ENCODE measurements at regions not wholly inside any gene's neighbourhood (a gene's known extent, or its start where the extent isn't known, plus 50 kb on each side); places are given as distances from the start of the nearest gene placed in this dataset.

- no peaks in the 10 kb centered on the region for H3K4me1 ChIP-seq (ENCODE audit: insufficient read depth, low read length)
These were observed 691.3 kb downstream of the ZPLD1 start for GRCh38 chr3:103126115-103126514.

DNA sequence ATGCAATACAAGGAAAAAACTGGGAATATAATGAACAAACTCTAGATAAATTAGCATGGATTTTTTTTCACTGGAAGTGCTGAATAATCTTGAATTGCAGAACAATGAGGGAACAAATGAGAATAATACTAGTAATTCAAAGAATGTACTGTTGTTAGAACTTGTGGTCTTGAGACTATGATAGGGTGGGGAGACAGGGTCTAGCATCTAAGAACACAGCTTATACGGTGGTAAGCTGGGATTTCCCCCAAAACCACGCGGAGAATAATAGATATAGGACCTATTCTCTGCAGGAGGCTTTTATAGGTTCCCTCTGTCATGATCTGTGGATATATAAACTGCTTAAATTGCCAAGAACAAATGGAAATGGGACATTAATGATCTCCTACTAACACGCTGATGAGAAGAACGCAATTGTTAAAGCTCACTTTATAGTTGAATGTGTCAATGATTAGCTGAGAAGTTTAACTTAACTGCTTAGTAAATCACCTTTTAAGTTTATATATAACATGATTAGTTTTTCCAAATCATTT, 692.3 kb downstream of the ZPLD1 start:
- H3K4me2 ChIP-seq (ENCODE audit: insufficient read depth, low read length) = no peak overlapping the region
- DNase-seq (ENCODE audit: insufficient read length, low spot score, missing footprints) = no peak

More at GRCh38 chr3:103126115-103126514, 691.3 kb downstream of the ZPLD1 start:
- no peak overlapping the region for H3K4me3 ChIP-seq (ENCODE audit: insufficient read depth, low read length)
- no peaks in the 10 kb centered on the region for H3K36me3 ChIP-seq (ENCODE audit: insufficient read depth, low read length)
- H4K20me1 ChIP-seq (ENCODE audit: insufficient read depth, low read length) = no peaks in the 10 kb centered on the region
- TF ChIP-seq, protein P1, sequence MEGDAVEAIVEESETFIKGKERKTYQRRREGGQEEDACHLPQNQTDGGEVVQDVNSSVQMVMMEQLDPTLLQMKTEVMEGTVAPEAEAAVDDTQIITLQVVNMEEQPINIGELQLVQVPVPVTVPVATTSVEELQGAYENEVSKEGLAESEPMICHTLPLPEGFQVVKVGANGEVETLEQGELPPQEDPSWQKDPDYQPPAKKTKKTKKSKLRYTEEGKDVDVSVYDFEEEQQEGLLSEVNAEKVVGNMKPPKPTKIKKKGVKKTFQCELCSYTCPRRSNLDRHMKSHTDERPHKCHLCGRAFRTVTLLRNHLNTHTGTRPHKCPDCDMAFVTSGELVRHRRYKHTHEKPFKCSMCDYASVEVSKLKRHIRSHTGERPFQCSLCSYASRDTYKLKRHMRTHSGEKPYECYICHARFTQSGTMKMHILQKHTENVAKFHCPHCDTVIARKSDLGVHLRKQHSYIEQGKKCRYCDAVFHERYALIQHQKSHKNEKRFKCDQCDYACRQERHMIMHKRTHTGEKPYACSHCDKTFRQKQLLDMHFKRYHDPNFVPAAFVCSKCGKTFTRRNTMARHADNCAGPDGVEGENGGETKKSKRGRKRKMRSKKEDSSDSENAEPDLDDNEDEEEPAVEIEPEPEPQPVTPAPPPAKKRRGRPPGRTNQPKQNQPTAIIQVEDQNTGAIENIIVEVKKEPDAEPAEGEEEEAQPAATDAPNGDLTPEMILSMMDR (IDR thresholded peaks at IDR 0.05; ENCODE audit: extremely low read depth, low read depth, low read length) = no peak
- H3K79me2 ChIP-seq (ENCODE audit: insufficient read depth, low read length) = no peaks in the 10 kb centered on the region
- no peak overlapping the region for H2AFZ ChIP-seq (ENCODE audit: low read length)
- H3K27ac ChIP-seq (ENCODE audit: low read depth, low read length) = no peak overlapping the region
- no peak for DNase-seq (ENCODE audit: insufficient read length, low spot score, missing footprints)
- H3K9me3 ChIP-seq (ENCODE audit: low read depth, low read length) = no peaks in the 10 kb centered on the region
- no peaks in the 10 kb centered on the region for H3K27me3 ChIP-seq (ENCODE audit: insufficient read depth, low read length)
- no peak overlapping the region for H3K4me2 ChIP-seq (ENCODE audit: insufficient read depth, low read length)

DNA sequence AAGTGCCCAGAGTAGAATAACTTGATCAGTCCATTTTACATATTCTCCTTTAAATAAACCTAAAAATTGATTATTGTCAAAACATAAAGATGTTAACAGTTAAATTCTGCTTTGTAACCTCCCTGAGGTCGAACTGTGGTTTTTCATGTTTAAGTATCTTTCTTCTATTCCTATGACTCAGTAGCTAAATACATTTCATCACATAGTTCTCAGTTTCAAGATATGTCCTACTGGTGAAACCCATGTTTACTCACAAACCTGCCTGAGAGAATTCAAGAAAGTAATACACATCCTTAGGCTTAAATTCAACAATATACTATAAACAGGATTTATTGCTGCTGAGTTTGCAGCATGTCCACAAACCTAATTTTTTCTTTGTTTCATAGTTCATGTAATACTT, 692.9 kb downstream of the ZPLD1 start:
- no peaks in the 10 kb centered on the region for H4K20me1 ChIP-seq (ENCODE audit: insufficient read depth, low read length)
- H3K4me2 ChIP-seq (ENCODE audit: insufficient read depth, low read length) = no peak overlapping the region
- no peak overlapping the region for H3K27ac ChIP-seq (ENCODE audit: low read depth, low read length)
- DNase-seq (ENCODE audit: insufficient read length, low spot score, missing footprints) = no peak
- no peaks in the 10 kb centered on the region for H3K36me3 ChIP-seq (ENCODE audit: insufficient read depth, low read length)
- H2AFZ ChIP-seq (ENCODE audit: low read length) = no peak overlapping the region
- H3K9me3 ChIP-seq (ENCODE audit: low read depth, low read length) = no peaks in the 10 kb centered on the region
- no peaks in the 10 kb centered on the region for H3K4me1 ChIP-seq (ENCODE audit: insufficient read depth, low read length)
- no peak overlapping the region for H3K4me3 ChIP-seq (ENCODE audit: insufficient read depth, low read length)
- no peaks in the 10 kb centered on the region for H3K27me3 ChIP-seq (ENCODE audit: insufficient read depth, low read length)
- TF ChIP-seq, protein P1 (IDR thresholded peaks at IDR 0.05; ENCODE audit: extremely low read depth, low read depth, low read length) = no peak
- H3K79me2 ChIP-seq (ENCODE audit: insufficient read depth, low read length) = no peaks in the 10 kb centered on the region

More for the DNA sequence above, 692.3 kb downstream of the ZPLD1 start:
- TF ChIP-seq, protein P1 (IDR thresholded peaks at IDR 0.05; ENCODE audit: extremely low read depth, low read depth, low read length) = no peak
- no peak overlapping the region for H3K27ac ChIP-seq (ENCODE audit: low read depth, low read length)
- no peaks in the 10 kb centered on the region for H3K9me3 ChIP-seq (ENCODE audit: low read depth, low read length)
- no peak overlapping the region for H3K4me3 ChIP-seq (ENCODE audit: insufficient read depth, low read length)
- no peaks in the 10 kb centered on the region for H3K4me1 ChIP-seq (ENCODE audit: insufficient read depth, low read length)
- no peaks in the 10 kb centered on the region for H3K27me3 ChIP-seq (ENCODE audit: insufficient read depth, low read length)
- no peaks in the 10 kb centered on the region for H3K36me3 ChIP-seq (ENCODE audit: insufficient read depth, low read length)
- H3K79me2 ChIP-seq (ENCODE audit: insufficient read depth, low read length) = no peaks in the 10 kb centered on the region
- H2AFZ ChIP-seq (ENCODE audit: low read length) = no peak overlapping the region
- no peaks in the 10 kb centered on the region for H4K20me1 ChIP-seq (ENCODE audit: insufficient read depth, low read length)

DNA sequence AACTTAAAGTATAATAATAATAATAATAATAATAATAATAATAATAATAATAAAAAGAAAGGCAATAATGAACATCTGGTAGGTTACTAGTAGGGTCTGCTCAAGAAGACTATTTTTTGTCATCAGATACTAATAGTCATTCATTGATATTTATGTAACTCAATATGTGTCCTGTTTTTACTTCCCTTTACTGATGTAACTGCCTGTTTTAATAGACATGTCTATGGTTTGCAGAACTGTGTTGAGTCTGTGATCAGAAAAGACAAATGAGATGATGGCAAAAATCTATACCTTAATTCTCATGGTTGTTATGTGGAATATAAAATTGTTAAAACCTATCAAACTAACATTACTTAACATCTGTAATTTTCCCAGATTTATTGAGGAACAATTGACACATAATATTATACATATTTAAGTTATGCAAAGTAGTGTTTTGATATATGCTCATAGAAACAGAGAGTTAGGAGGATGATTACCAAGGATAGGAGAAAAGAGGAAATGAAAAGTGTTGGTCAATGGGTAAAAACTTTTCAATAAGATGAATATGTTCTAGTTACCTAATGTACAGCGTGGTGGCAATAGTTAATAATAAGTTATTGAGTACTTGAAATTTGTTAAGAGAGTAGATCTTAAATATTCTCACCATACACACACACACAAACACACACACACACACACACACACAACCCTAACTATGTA, 699.4 kb downstream of the ZPLD1 start:
- TF ChIP-seq, protein P1 (IDR thresholded peaks at IDR 0.05; ENCODE audit: extremely low read depth, low read depth, low read length) = no peak
- no peak for DNase-seq (ENCODE audit: insufficient read length, low spot score, missing footprints)
- Histone ChIP-seq H4K20me1 (ENCODE audit: insufficient read depth, low read length) (no peaks in the 10 kb centered on the region), H3K27ac (ENCODE audit: low read depth, low read length) (no peak overlapping the region), H2AFZ (ENCODE audit: low read length) (no peak overlapping the region), H3K79me2 (ENCODE audit: insufficient read depth, low read length) (no peaks in the 10 kb centered on the region), H3K27me3 (ENCODE audit: insufficient read depth, low read length) (no peaks in the 10 kb centered on the region), H3K9me3 (ENCODE audit: low read depth, low read length) (no peaks in the 10 kb centered on the region), H3K4me1 (ENCODE audit: insufficient read depth, low read length) (no peaks in the 10 kb centered on the region), H3K4me3 (ENCODE audit: insufficient read depth, low read length) (no peak overlapping the region), H3K36me3 (ENCODE audit: insufficient read depth, low read length) (no peaks in the 10 kb centered on the region), H3K4me2 (ENCODE audit: insufficient read depth, low read length) (no peak overlapping the region)

Data from osteoblast (primary cell).